ENCODE measurements at regions not wholly inside any gene's neighbourhood (a gene's known extent, or its start where the extent isn't known, plus 50 kb on each side); places are given as distances from the start of the nearest gene placed in this dataset.

DNA sequence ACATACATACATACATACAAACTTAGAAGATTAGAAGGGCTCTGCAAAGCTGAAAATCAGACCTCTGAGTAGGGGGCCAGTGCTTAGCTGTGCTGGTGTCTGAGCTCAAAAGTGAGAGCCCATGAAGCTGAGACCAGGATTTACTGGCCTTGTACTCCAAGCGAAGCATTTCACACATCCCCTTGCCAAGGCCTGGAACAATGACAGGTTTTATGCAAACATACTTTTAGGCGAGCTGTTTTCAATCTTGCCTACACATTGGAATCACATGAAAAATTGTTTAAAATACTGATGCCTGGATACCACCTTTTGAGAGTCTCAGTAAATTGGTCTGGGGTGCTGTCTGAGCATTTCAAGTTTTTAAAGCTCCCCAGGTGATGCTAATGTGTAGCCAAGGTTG lies 80.9 kb upstream of the SRSF6 start:
- TF ChIP-seq, protein P1, sequence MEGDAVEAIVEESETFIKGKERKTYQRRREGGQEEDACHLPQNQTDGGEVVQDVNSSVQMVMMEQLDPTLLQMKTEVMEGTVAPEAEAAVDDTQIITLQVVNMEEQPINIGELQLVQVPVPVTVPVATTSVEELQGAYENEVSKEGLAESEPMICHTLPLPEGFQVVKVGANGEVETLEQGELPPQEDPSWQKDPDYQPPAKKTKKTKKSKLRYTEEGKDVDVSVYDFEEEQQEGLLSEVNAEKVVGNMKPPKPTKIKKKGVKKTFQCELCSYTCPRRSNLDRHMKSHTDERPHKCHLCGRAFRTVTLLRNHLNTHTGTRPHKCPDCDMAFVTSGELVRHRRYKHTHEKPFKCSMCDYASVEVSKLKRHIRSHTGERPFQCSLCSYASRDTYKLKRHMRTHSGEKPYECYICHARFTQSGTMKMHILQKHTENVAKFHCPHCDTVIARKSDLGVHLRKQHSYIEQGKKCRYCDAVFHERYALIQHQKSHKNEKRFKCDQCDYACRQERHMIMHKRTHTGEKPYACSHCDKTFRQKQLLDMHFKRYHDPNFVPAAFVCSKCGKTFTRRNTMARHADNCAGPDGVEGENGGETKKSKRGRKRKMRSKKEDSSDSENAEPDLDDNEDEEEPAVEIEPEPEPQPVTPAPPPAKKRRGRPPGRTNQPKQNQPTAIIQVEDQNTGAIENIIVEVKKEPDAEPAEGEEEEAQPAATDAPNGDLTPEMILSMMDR (IDR thresholded peaks at IDR 0.05) = no peak
- TF ChIP-seq EZH2 (IDR thresholded peaks at IDR 0.05; ENCODE audit: borderline replicate concordance, insufficient read depth, low read depth, low read length, poor library complexity, severe bottlenecking) = no peak

All from B cell (primary cell).